ENCODE measurements at regions not wholly inside any gene's neighbourhood (a gene's known extent, or its start where the extent isn't known, plus 50 kb on each side); places are given as distances from the start of the nearest gene placed in this dataset.

GRCh38 chr6:164214066-164214465, 799.5 kb downstream of the QKI start:
- H3K36me3 Mint-ChIP-seq = peaks cover 2% of the 10 kb centered on the region
- H3K27me3 Mint-ChIP-seq = no peaks in the 10 kb centered on the region
- no peak overlapping the region for H3K27ac Mint-ChIP-seq
- no peaks in the 10 kb centered on the region for H3K4me1 Mint-ChIP-seq
- H3K9me3 Mint-ChIP-seq = no peaks in the 10 kb centered on the region
- no peak overlapping the region for H3K4me3 Mint-ChIP-seq
- no peak for DNase-seq

GRCh38 chr6:164211254-164211653, 796.7 kb downstream of the QKI start:
- H3K36me3 Mint-ChIP-seq = no peaks in the 10 kb centered on the region
- no peak overlapping the region for H3K27ac Mint-ChIP-seq
- H3K27me3 Mint-ChIP-seq = no peaks in the 10 kb centered on the region
- H3K4me3 Mint-ChIP-seq = no peak overlapping the region
- no peaks in the 10 kb centered on the region for H3K9me3 Mint-ChIP-seq
- DNase-seq = no peak
- no peaks in the 10 kb centered on the region for H3K4me1 Mint-ChIP-seq

GRCh38 chr6:164210783-164211182, 796.3 kb downstream of the QKI start:
- Mint-ChIP-seq H3K4me1 (no peaks in the 10 kb centered on the region), H3K27me3 (no peaks in the 10 kb centered on the region), H3K27ac (no peak overlapping the region), H3K4me3 (no peak overlapping the region), H3K36me3 (no peaks in the 10 kb centered on the region), H3K9me3 (no peaks in the 10 kb centered on the region)
- no peak for DNase-seq

- H3K27me3 Mint-ChIP-seq = no peaks in the 10 kb centered on the region
- no peaks in the 10 kb centered on the region for H3K36me3 Mint-ChIP-seq
- H3K4me1 Mint-ChIP-seq = no peaks in the 10 kb centered on the region
- no peaks in the 10 kb centered on the region for H3K9me3 Mint-ChIP-seq
- no peak overlapping the region for H3K4me3 Mint-ChIP-seq
- H3K27ac Mint-ChIP-seq = no peak overlapping the region
- DNase-seq = no peak
Observed at GRCh38 chr6:164210323-164210722, 795.8 kb downstream of the QKI start.

- Mint-ChIP-seq H3K36me3 (no peaks in the 10 kb centered on the region), H3K9me3 (no peaks in the 10 kb centered on the region), H3K4me3 (no peak overlapping the region), H3K4me1 (no peaks in the 10 kb centered on the region), H3K27ac (no peak overlapping the region), H3K27me3 (no peaks in the 10 kb centered on the region)
- no peak for DNase-seq
Observed at GRCh38 chr6:164208371-164208770, 793.9 kb downstream of the QKI start.

- H3K27me3 Mint-ChIP-seq = no peaks in the 10 kb centered on the region
- no peak overlapping the region for H3K27ac Mint-ChIP-seq
- no peaks in the 10 kb centered on the region for H3K36me3 Mint-ChIP-seq
Observed at GRCh38 chr6:164206807-164207423, 792.4 kb downstream of the QKI start.

GRCh38 chr6:164200071-164200470, 785.6 kb downstream of the QKI start:
- Mint-ChIP-seq H3K4me1 (no peaks in the 10 kb centered on the region), H3K27ac (no peak overlapping the region)

More at GRCh38 chr6:164206807-164207423, 792.4 kb downstream of the QKI start:
- DNase-seq = no peak
- Mint-ChIP-seq H3K9me3 (no peaks in the 10 kb centered on the region), H3K4me3 (no peak overlapping the region), H3K4me1 (no peaks in the 10 kb centered on the region)

GRCh38 chr6:164195942-164196281, 781.4 kb downstream of the QKI start:
- no peak for DNase-seq
- Mint-ChIP-seq H3K4me3 (no peak overlapping the region), H3K9me3 (no peaks in the 10 kb centered on the region), H3K4me1 (no peaks in the 10 kb centered on the region), H3K27me3 (no peaks in the 10 kb centered on the region), H3K27ac (no peak overlapping the region), H3K36me3 (no peaks in the 10 kb centered on the region)

More at GRCh38 chr6:164200071-164200470, 785.6 kb downstream of the QKI start:
- Mint-ChIP-seq H3K9me3 (no peaks in the 10 kb centered on the region), H3K27me3 (no peaks in the 10 kb centered on the region), H3K36me3 (no peaks in the 10 kb centered on the region), H3K4me3 (no peak overlapping the region)
- DNase-seq = no peak

GRCh38 chr6:164195278-164195941, 780.9 kb downstream of the QKI start:
- Mint-ChIP-seq H3K4me1 (no peaks in the 10 kb centered on the region), H3K9me3 (no peaks in the 10 kb centered on the region), H3K27me3 (no peaks in the 10 kb centered on the region), H3K36me3 (no peaks in the 10 kb centered on the region), H3K4me3 (no peak overlapping the region), H3K27ac (no peak overlapping the region)
- DNase-seq = no peak

GRCh38 chr6:164188861-164189260, 774.3 kb downstream of the QKI start:
- Mint-ChIP-seq H3K4me3 (no peak overlapping the region), H3K27me3 (no peaks in the 10 kb centered on the region), H3K36me3 (no peaks in the 10 kb centered on the region), H3K27ac (no peak overlapping the region), H3K9me3 (no peaks in the 10 kb centered on the region), H3K4me1 (no peaks in the 10 kb centered on the region)
- no peak for DNase-seq

- H3K9me3 Mint-ChIP-seq = no peaks in the 10 kb centered on the region
- no peak for DNase-seq
- H3K4me3 Mint-ChIP-seq = no peak overlapping the region
- H3K27ac Mint-ChIP-seq = no peak overlapping the region
- H3K36me3 Mint-ChIP-seq = no peaks in the 10 kb centered on the region
- no peaks in the 10 kb centered on the region for H3K4me1 Mint-ChIP-seq
- H3K27me3 Mint-ChIP-seq = peaks cover 3% of the 10 kb centered on the region
Observed at GRCh38 chr6:164185471-164185871, 771.0 kb downstream of the QKI start.

- Mint-ChIP-seq H3K27ac (no peak overlapping the region), H3K9me3 (no peaks in the 10 kb centered on the region), H3K4me3 (no peak overlapping the region), H3K27me3 (peaks cover 3% of the 10 kb centered on the region), H3K4me1 (no peaks in the 10 kb centered on the region), H3K36me3 (no peaks in the 10 kb centered on the region)
- no peak for DNase-seq
Observed at GRCh38 chr6:164184410-164184809, 769.9 kb downstream of the QKI start.

GRCh38 chr6:164183556-164184123, 769.1 kb downstream of the QKI start:
- Mint-ChIP-seq H3K27ac (no peak overlapping the region), H3K27me3 (peaks cover 3% of the 10 kb centered on the region), H3K9me3 (no peaks in the 10 kb centered on the region), H3K36me3 (no peaks in the 10 kb centered on the region), H3K4me1 (no peaks in the 10 kb centered on the region), H3K4me3 (no peak overlapping the region)
- no peak for DNase-seq

- H3K36me3 Mint-ChIP-seq = no peaks in the 10 kb centered on the region
- no peaks in the 10 kb centered on the region for H3K4me1 Mint-ChIP-seq
- no peak overlapping the region for H3K4me3 Mint-ChIP-seq
- no peak overlapping the region for H3K27ac Mint-ChIP-seq
- DNase-seq = no peak
- no peaks in the 10 kb centered on the region for H3K9me3 Mint-ChIP-seq
- peaks cover 3% of the 10 kb centered on the region for H3K27me3 Mint-ChIP-seq
Observed at GRCh38 chr6:164178679-164179332, 764.3 kb downstream of the QKI start.

- Mint-ChIP-seq H3K9me3 (no peaks in the 10 kb centered on the region), H3K27ac (no peak overlapping the region), H3K27me3 (no peaks in the 10 kb centered on the region), H3K36me3 (no peaks in the 10 kb centered on the region), H3K4me3 (no peak overlapping the region), H3K4me1 (no peaks in the 10 kb centered on the region)
- DNase-seq = no peak
Observed at GRCh38 chr6:164169355-164169754, 754.8 kb downstream of the QKI start.

Data from activated naive CD8-positive, alpha-beta T cell treated with anti-CD3 and anti-CD28 coated beads for 36 hours (primary cell).